ENCODE measurements at regions not wholly inside any gene's neighbourhood (a gene's known extent, or its start where the extent isn't known, plus 50 kb on each side); places are given as distances from the start of the nearest gene placed in this dataset.

GRCh38 chr18:56009411-56009810 lies 421.4 kb upstream of the TCF4 start:
- Histone ChIP-seq H3K4me2 (ENCODE audit: low read length) (no peak overlapping the region), H2AFZ (ENCODE audit: low read length) (no peak overlapping the region), H3K9ac (ENCODE audit: low read length) (no peak overlapping the region), H3F3A (ENCODE audit: insufficient read depth, low read length) (no peaks in the 10 kb centered on the region), H3K79me2 (ENCODE audit: insufficient read depth, low read length) (no peaks in the 10 kb centered on the region), H3K27me3 (ENCODE audit: insufficient read depth, low read length) (no peaks in the 10 kb centered on the region), H3K36me3 (ENCODE audit: insufficient read depth, low read length) (no peaks in the 10 kb centered on the region), H3K9me2 (ENCODE audit: low read depth, low read length) (no peaks in the 10 kb centered on the region), H3K4me1 (ENCODE audit: insufficient read depth, low read length, severe bottlenecking) (no peaks in the 10 kb centered on the region), H3K4me3 (ENCODE audit: low read depth, low read length, poor library complexity, severe bottlenecking) (no peak overlapping the region), H3K9me3 (ENCODE audit: low read length) (no peaks in the 10 kb centered on the region), H3K27ac (ENCODE audit: low read depth, low read length, poor library complexity, severe bottlenecking) (no peak overlapping the region), H4K20me1 (ENCODE audit: insufficient read depth, low read length) (no peaks in the 10 kb centered on the region)
- TF ChIP-seq CTCF (IDR thresholded peaks at IDR 0.05; ENCODE audit: low read length) (no peak), EZH2 (IDR thresholded peaks at IDR 0.05; ENCODE audit: borderline replicate concordance, low read length) (no peak)

GRCh38 chr18:56003720-56004088 lies 415.7 kb upstream of the TCF4 start:
- Histone ChIP-seq H3K27me3 (ENCODE audit: insufficient read depth, low read length) (no peaks in the 10 kb centered on the region), H3K27ac (ENCODE audit: low read depth, low read length, poor library complexity, severe bottlenecking) (no peak overlapping the region), H2AFZ (ENCODE audit: low read length) (no peak overlapping the region), H3K4me1 (ENCODE audit: insufficient read depth, low read length, severe bottlenecking) (no peaks in the 10 kb centered on the region), H3K4me3 (ENCODE audit: low read depth, low read length, poor library complexity, severe bottlenecking) (no peak overlapping the region), H4K20me1 (ENCODE audit: insufficient read depth, low read length) (no peaks in the 10 kb centered on the region), H3K36me3 (ENCODE audit: insufficient read depth, low read length) (no peaks in the 10 kb centered on the region), H3K9me3 (ENCODE audit: low read length) (no peaks in the 10 kb centered on the region), H3K9me2 (ENCODE audit: low read depth, low read length) (no peaks in the 10 kb centered on the region), H3K4me2 (ENCODE audit: low read length) (no peak overlapping the region), H3K9ac (ENCODE audit: low read length) (no peak overlapping the region), H3F3A (ENCODE audit: insufficient read depth, low read length) (no peaks in the 10 kb centered on the region), H3K79me2 (ENCODE audit: insufficient read depth, low read length) (no peaks in the 10 kb centered on the region)
- TF ChIP-seq CTCF (IDR thresholded peaks at IDR 0.05; ENCODE audit: low read length) (no peak), EZH2 (IDR thresholded peaks at IDR 0.05; ENCODE audit: borderline replicate concordance, low read length) (no peak)

- H3K9ac ChIP-seq (ENCODE audit: low read length) = no peak overlapping the region
- H3K9me2 ChIP-seq (ENCODE audit: low read depth, low read length) = no peaks in the 10 kb centered on the region
- H3K4me3 ChIP-seq (ENCODE audit: low read depth, low read length, poor library complexity, severe bottlenecking) = no peak overlapping the region
- H3K36me3 ChIP-seq (ENCODE audit: insufficient read depth, low read length) = no peaks in the 10 kb centered on the region
- H2AFZ ChIP-seq (ENCODE audit: low read length) = no peak overlapping the region
- no peaks in the 10 kb centered on the region for H3K79me2 ChIP-seq (ENCODE audit: insufficient read depth, low read length)
- H4K20me1 ChIP-seq (ENCODE audit: insufficient read depth, low read length) = no peaks in the 10 kb centered on the region
- no peaks in the 10 kb centered on the region for H3K27me3 ChIP-seq (ENCODE audit: insufficient read depth, low read length)
- H3K9me3 ChIP-seq (ENCODE audit: low read length) = no peaks in the 10 kb centered on the region
- no peak for TF ChIP-seq EZH2 (IDR thresholded peaks at IDR 0.05; ENCODE audit: borderline replicate concordance, low read length)
- no peaks in the 10 kb centered on the region for H3F3A ChIP-seq (ENCODE audit: insufficient read depth, low read length)
- H3K27ac ChIP-seq (ENCODE audit: low read depth, low read length, poor library complexity, severe bottlenecking) = no peak overlapping the region
- no peak overlapping the region for H3K4me2 ChIP-seq (ENCODE audit: low read length)
- no peaks in the 10 kb centered on the region for H3K4me1 ChIP-seq (ENCODE audit: insufficient read depth, low read length, severe bottlenecking)
These were observed 415.2 kb upstream of the TCF4 start for GRCh38 chr18:56003009-56003719.

GRCh38 chr18:56001576-56001975 lies 413.6 kb upstream of the TCF4 start:
- Histone ChIP-seq H3K79me2 (ENCODE audit: insufficient read depth, low read length) (no peaks in the 10 kb centered on the region), H3K27me3 (ENCODE audit: insufficient read depth, low read length) (no peaks in the 10 kb centered on the region), H3K4me3 (ENCODE audit: low read depth, low read length, poor library complexity, severe bottlenecking) (no peak overlapping the region), H4K20me1 (ENCODE audit: insufficient read depth, low read length) (no peaks in the 10 kb centered on the region), H3K36me3 (ENCODE audit: insufficient read depth, low read length) (no peaks in the 10 kb centered on the region), H3K9ac (ENCODE audit: low read length) (no peak overlapping the region), H3K4me2 (ENCODE audit: low read length) (no peak overlapping the region), H3K27ac (ENCODE audit: low read depth, low read length, poor library complexity, severe bottlenecking) (no peak overlapping the region), H3K9me2 (ENCODE audit: low read depth, low read length) (no peaks in the 10 kb centered on the region), H3K9me3 (ENCODE audit: low read length) (no peaks in the 10 kb centered on the region), H2AFZ (ENCODE audit: low read length) (no peak overlapping the region), H3F3A (ENCODE audit: insufficient read depth, low read length) (no peaks in the 10 kb centered on the region), H3K4me1 (ENCODE audit: insufficient read depth, low read length, severe bottlenecking) (no peaks in the 10 kb centered on the region)
- TF ChIP-seq EZH2 (IDR thresholded peaks at IDR 0.05; ENCODE audit: borderline replicate concordance, low read length) (no peak), CTCF (IDR thresholded peaks at IDR 0.05; ENCODE audit: low read length) (no peak)

Measured in OCI-LY1 (cell line).